Neuron (in vitro differentiated cells): ENCODE measurements at regions not wholly inside any gene's neighbourhood (a gene's known extent, or its start where the extent isn't known, plus 50 kb on each side); places are given as distances from the start of the nearest gene placed in this dataset.

Experiments used
- H2AFZ ChIP-seq: one replicate; pipeline ENCODE4 v1.6.1; 2013; ENCODE audit warnings: low read depth, mild to moderate bottlenecking, inconsistent platforms, low read length, moderate library complexity
- H3K27me3 ChIP-seq: one replicate; pipeline ENCODE4 v1.6.1; 2013; ENCODE audit warnings: low read length; ENCODE audit not compliant: insufficient read depth
- H3K36me3 ChIP-seq: one replicate; pipeline ENCODE4 v1.6.1; 2013; ENCODE audit warnings: low read length; ENCODE audit not compliant: insufficient read depth
- H3K4me1 ChIP-seq: one replicate; pipeline ENCODE4 v1.6.1; 2013; ENCODE audit warnings: low read length; ENCODE audit not compliant: insufficient read depth
- H3K4me3 ChIP-seq: 2 replicates; pipeline ENCODE4 v1.5.1; 2013; ENCODE audit warnings: mild to moderate bottlenecking, low read length, moderate library complexity
- H3K9me3 ChIP-seq: one replicate; pipeline ENCODE4 v1.6.1; 2013; ENCODE audit warnings: low read length

DNA sequence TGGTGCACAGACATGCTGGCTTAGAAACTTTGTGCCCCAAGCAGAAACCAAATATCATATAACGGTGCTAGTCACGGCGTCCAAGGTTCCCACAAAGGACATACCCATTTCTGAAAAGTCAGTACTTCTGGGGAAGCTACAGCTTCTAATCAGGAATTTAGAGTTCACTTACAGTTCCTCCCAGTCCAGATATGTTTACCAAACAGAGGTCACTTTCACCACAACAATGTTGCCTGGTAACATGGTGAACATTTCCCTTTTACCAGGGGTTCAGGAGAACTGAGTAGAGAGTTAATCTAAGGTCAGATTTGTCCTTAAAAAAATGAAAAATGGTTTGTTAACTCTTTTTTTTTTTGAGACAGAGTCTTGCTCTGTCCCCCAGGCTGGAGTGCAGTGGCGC is 265.9 kb upstream of the MKLN1 start:
- Histone ChIP-seq H3K9me3 (no peaks in the 10 kb centered on the region), H3K36me3 (no peaks in the 10 kb centered on the region), H3K27me3 (no peaks in the 10 kb centered on the region), H2AFZ (no peak overlapping the region), H3K4me3 (no peak overlapping the region), H3K4me1 (no peaks in the 10 kb centered on the region)

DNA sequence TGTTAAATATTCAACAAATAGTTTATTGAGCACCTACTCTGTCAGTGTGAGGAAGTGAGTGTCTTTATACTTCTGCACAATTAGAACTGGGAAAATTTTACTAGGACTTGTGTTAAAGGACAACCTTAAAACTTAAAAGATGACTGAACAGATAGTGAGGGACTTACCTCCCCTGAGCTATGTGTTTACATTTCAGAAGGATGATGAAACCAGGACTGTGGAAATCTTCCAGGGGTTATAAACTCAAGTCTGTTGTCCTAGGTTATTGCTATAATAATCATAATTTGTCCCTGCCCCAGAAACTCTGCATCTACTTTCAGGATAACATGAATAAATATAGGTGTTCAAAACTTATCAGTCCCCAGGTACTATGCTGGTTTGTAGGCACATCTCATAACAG is 261.0 kb upstream of the MKLN1 start:
- no peak overlapping the region for H3K4me3 ChIP-seq
- no peak overlapping the region for H2AFZ ChIP-seq
- no peaks in the 10 kb centered on the region for H3K4me1 ChIP-seq
- no peaks in the 10 kb centered on the region for H3K36me3 ChIP-seq
- no peaks in the 10 kb centered on the region for H3K27me3 ChIP-seq
- H3K9me3 ChIP-seq, result no peaks in the 10 kb centered on the region

DNA sequence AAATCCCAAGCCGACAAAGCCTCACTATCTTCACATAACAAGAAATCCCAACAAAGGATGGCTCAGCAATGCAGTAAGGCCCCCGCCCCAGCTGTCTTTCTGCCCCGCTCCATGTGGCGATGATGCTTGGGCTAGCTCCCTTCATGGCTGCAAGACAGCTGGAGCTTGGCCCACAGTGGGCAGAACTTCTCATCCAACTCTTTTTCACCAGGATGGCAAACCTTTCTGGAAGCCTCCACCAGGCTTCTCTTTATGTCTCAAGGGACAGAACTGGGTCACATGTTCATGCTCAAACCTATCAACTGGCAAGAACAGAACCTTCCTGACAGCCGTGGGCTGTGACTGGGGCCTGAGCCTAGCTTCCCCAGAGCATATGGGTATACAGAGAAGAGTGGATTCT is 260.5 kb upstream of the MKLN1 start:
- no peaks in the 10 kb centered on the region for H3K9me3 ChIP-seq

DNA sequence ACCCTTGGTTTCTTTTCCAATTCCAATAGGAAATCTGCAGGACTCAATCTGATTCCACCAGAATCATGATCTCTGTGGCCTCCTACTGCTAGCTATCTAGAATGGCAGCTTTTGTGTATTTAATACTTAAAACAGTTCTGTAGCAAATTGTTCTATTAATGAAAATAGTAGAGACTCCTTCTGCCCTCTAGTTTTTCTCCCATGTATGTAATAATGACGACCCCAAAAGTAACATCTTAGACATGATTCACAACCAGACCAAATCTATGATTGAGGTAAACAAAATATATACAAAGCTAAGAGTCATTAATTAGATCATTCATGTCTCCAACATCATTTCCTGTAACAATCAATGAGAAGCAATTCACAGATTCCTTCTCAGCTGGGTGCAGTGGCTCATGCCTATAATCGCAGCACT is 259.1 kb upstream of the MKLN1 start:
- H3K4me3 ChIP-seq, result no peak overlapping the region
- no peak overlapping the region for H2AFZ ChIP-seq
- H3K27me3 ChIP-seq, result no peaks in the 10 kb centered on the region
- H3K4me1 ChIP-seq, result peaks cover 3% of the 10 kb centered on the region
- H3K9me3 ChIP-seq, result no peaks in the 10 kb centered on the region
- H3K36me3 ChIP-seq, result no peaks in the 10 kb centered on the region

More for the DNA sequence above, 260.5 kb upstream of the MKLN1 start:
- no peak overlapping the region for H3K4me3 ChIP-seq
- no peaks in the 10 kb centered on the region for H3K36me3 ChIP-seq
- H3K27me3 ChIP-seq, result no peaks in the 10 kb centered on the region
- H2AFZ ChIP-seq, result no peak overlapping the region
- H3K4me1 ChIP-seq, result no peaks in the 10 kb centered on the region

DNA sequence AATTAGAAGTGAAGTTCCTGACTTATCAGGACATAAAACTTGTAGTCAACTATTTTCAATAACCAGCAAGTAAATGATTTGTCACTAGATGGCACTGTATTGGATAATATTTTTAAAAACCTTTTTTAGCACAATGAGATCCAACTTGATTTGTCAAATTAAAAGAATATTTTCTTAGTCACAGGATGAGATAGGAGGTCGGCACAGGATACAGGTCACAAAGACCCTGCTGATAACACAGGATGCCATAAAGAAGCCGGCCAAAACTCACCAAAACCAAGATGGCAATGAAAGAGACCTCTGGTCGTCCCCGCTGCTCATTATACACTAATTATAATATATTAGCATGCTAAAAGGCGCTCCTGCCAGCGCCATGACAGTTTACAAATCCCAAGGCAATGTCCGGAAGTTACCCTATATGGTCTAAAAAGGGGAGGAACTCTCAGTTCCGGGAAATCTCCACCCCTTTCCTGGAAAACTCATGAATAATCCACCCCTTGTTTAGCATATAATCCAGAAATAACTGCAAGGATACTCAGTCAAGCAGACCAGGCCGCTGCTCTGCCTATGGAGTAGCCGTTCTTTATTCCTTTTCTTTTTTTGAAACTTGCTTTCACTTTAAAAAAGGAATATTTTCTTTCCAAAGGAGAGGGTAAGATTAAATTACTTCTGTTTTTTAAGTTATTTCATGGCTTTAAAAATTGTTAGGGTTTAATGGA is 255.7 kb upstream of the MKLN1 start:
- Histone ChIP-seq H3K36me3 (no peaks in the 10 kb centered on the region), H3K4me1 (peaks cover 3% of the 10 kb centered on the region), H2AFZ (no peak overlapping the region), H3K9me3 (no peaks in the 10 kb centered on the region), H3K4me3 (peak overlapping the region; percentile 25), H3K27me3 (no peaks in the 10 kb centered on the region)

DNA sequence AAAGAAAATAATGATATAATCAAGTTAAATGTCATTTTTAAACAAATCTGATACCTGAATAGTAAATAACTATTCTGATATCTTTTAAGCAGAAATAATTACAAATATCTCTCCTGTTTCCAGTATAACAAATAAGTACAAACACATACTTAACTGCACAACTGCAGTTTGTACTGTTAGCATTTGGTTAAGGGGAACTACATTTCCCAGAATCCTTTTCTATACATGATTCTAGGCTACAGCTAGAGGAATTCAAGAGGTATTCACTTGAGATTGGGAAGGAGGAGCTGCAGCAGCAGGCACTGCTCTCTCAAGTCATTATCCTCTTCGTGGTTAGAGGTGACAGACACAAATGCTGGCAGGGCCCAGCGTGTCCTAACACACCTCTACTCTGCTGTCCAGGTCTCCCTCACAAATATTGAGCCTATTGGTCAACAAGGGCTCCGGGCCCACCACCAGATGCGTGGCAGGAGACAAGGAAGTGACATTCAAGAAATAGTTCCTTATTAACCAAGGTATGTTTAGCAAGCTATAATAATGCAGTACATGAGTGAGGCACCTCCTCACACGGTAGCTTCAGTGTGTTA is 255.1 kb upstream of the MKLN1 start:
- Histone ChIP-seq H3K36me3 (no peaks in the 10 kb centered on the region), H3K4me3 (peak overlapping the region; percentile 25), H3K4me1 (peaks cover 3% of the 10 kb centered on the region), H3K9me3 (no peaks in the 10 kb centered on the region), H2AFZ (no peak overlapping the region), H3K27me3 (no peaks in the 10 kb centered on the region)

DNA sequence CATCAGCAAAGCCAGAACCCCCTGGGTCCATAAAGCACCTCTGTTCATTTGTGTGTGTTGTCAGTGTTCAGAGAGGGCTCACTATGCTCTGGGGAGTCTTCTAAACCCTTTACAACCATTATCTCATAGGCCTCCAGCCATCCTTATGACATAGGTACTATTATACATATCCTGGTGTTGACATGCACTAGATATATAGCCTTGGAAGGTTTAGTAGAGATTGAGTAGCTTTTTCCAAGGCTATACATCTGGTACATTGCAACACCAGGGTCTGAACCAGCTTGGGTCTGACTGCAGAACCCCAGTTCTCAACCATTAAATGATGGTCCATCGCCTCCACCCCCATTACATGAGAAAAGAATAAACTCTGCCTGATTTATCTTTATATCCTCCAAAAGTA is 253.6 kb upstream of the MKLN1 start:
- no peak overlapping the region for H3K4me3 ChIP-seq
- H3K36me3 ChIP-seq, result no peaks in the 10 kb centered on the region
- no peaks in the 10 kb centered on the region for H3K27me3 ChIP-seq
- no peaks in the 10 kb centered on the region for H3K9me3 ChIP-seq
- H3K4me1 ChIP-seq, result peaks cover 3% of the 10 kb centered on the region
- no peak overlapping the region for H2AFZ ChIP-seq

DNA sequence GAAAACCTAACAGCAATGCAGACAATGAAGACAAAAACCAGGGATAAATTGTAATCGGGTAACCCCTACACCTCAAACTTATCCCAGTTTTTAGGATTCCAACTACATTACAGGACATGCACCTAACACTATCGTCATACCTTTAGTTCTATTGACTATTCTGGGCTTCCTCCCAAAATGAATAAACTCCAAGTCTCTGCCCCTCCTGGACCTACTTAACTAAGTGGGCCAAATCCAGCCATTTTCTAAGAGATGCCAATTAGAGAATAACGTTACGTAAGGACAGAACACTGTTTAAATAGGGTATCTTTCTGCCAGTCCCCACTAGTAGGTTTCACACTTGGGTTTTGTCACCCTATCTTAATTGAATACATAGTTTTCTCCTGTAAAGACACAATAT is 253.1 kb upstream of the MKLN1 start:
- Histone ChIP-seq H3K4me3 (no peak overlapping the region), H3K27me3 (no peaks in the 10 kb centered on the region), H3K4me1 (peaks cover 3% of the 10 kb centered on the region), H3K36me3 (no peaks in the 10 kb centered on the region), H2AFZ (no peak overlapping the region), H3K9me3 (no peaks in the 10 kb centered on the region)

DNA sequence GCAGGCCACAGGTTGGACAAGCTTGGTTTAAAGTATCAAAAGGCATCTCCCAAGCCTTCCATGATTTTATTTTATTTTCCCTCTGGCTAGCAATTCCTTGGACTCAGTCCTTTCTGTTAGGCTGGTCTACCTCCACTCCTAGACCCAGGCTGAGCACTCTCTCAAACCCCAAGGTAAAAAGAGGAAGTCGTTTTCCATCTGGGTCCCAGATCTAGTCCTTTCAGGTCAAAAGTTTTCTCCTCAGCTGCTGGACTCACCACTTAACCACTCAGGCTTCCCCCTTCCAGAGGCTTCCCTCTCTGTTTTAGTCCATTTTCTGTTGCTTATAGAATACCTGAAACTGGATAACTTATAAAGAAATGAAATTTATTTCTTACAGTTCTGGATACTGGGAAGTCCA is 252.3 kb upstream of the MKLN1 start:
- H3K27me3 ChIP-seq, result no peaks in the 10 kb centered on the region
- H3K9me3 ChIP-seq, result no peaks in the 10 kb centered on the region
- peaks cover 3% of the 10 kb centered on the region for H3K4me1 ChIP-seq
- H2AFZ ChIP-seq, result no peak overlapping the region
- H3K36me3 ChIP-seq, result no peaks in the 10 kb centered on the region
- no peak overlapping the region for H3K4me3 ChIP-seq

DNA sequence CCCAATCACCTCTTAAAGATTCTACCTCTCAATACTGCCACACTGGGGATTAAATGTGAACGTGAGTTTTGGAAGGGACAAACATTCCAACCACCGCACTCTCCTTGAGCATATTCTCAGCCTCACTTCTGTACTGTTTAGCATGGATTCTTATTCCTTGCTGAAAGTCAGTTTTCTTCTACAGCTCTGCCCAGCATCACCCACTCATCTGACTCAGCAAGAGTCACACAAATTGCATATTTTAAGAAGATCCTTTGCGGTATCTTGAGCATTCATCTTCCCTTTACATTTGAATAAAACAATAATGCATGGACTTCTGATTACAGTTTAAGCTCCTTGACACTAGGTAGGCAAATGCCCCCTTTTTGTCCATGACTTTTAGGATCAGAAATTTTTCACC is 251.6 kb upstream of the MKLN1 start:
- Histone ChIP-seq H3K9me3 (no peaks in the 10 kb centered on the region), H3K27me3 (no peaks in the 10 kb centered on the region), H3K36me3 (no peaks in the 10 kb centered on the region), H3K4me3 (no peak overlapping the region), H3K4me1 (peaks cover 3% of the 10 kb centered on the region), H2AFZ (no peak overlapping the region)

DNA sequence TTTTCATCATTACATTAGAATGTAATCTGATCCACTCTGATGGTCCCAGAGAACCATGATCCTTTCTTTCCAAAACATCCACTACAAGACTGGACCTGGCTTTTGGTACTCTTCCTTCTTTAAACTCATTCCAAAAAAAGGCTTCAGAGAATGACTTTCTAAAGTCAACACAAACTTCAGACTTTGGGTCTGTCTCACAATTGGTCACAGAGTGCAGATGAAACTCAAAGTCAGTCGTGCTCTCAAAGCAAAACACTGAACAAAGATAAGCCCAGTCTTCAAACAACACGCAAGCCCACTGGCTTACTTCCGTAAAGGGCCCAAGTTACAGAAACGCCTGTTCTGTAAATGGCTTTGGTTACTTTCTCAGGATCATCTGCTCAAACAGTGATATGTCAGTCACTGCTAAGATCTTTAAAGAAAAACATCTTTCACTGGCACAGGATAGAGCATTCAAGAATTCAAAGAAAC is 250.9 kb upstream of the MKLN1 start:
- Histone ChIP-seq H3K36me3 (no peaks in the 10 kb centered on the region), H2AFZ (no peak overlapping the region), H3K27me3 (no peaks in the 10 kb centered on the region), H3K9me3 (no peaks in the 10 kb centered on the region), H3K4me1 (peaks cover 3% of the 10 kb centered on the region), H3K4me3 (no peak overlapping the region)

DNA sequence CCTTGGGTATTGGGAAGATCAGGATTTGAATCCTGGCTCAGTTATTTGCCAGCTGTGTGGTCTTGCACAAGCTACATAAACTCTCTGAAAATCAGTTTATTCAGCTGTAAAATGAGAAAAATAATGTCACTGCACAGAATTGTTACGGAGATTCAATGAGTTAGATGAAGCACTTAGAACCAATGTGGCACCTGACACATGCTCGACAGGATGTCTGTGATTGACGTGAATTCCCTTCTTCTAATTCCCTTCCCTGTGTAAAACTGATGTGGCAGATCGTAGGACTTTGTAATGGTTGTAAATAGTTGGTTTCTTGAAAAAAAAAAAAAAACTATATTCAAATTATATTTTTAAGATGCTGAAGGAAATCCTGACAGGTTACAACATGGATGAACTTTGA is 249.9 kb upstream of the MKLN1 start:
- Histone ChIP-seq H3K4me1 (peaks cover 2% of the 10 kb centered on the region), H3K27me3 (no peaks in the 10 kb centered on the region), H3K4me3 (no peak overlapping the region), H2AFZ (no peak overlapping the region), H3K36me3 (no peaks in the 10 kb centered on the region), H3K9me3 (no peaks in the 10 kb centered on the region)

DNA sequence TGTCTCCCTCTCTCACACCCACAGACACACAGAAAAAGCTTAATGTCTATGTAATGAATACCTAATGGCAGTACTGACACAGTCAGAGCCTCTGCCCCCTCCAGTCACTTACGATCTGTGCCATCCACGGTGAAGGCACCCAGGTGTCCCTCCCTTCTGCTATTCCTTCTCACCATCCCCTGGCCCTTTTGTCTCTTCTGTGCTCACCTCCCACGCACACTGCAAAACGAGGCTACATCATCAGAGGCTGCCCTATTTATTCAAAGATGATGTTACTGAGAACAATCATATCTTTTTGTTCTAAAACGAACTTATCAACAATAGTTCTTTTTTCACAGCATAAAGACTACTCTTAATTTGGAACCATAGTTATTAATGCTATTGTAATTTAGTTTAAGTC is 246.9 kb upstream of the MKLN1 start:
- Histone ChIP-seq H2AFZ (no peak overlapping the region), H3K36me3 (no peaks in the 10 kb centered on the region), H3K27me3 (no peaks in the 10 kb centered on the region), H3K4me1 (no peaks in the 10 kb centered on the region), H3K9me3 (no peaks in the 10 kb centered on the region), H3K4me3 (no peak overlapping the region)

DNA sequence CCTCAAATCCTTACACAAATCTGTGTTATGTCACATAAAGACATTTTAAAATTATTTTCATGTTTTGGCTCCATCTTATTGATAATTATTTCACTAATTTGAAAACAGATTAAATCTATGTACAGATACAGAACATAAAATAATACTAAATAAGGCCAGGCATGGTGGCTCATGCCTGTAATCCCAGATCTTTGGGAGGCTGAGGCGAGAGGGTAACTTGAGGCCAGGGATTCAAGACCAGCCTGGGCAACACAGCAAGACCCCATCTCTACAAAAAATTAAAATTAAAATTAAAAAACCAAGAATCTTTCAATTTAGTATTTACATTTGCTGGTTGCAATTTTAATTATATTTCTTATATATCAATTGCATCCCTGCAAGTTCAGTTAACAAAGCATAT is 246.4 kb upstream of the MKLN1 start:
- no peaks in the 10 kb centered on the region for H3K27me3 ChIP-seq
- H2AFZ ChIP-seq, result no peak overlapping the region
- no peaks in the 10 kb centered on the region for H3K4me1 ChIP-seq
- no peaks in the 10 kb centered on the region for H3K36me3 ChIP-seq
- H3K4me3 ChIP-seq, result no peak overlapping the region
- no peaks in the 10 kb centered on the region for H3K9me3 ChIP-seq
